Peyer's patch (tissue), 4 donors: ENCODE measurements at regions not wholly inside any gene's neighbourhood (a gene's known extent, or its start where the extent isn't known, plus 50 kb on each side); places are given as distances from the start of the nearest gene placed in this dataset.

Source experiments
- CTCF ChIP-seq, 6 experiments: fragments of 450-650 bp in 4 of 6; fragments of 200-600 bp in 2 of 6; sonication (generic) in 1 of 6; IDR thresholded peaks; one replicate each; pipeline ENCODE4 v1.5.1; 2017 to 2019; ENCODE audit warnings: antibody characterized with exemption in 6 of 6, mild to moderate bottlenecking in 3 of 6, moderate library complexity in 1 of 6
- POLR2A ChIP-seq, 2 donors: fragments of 450-650 bp; IDR thresholded peaks; one replicate each; pipeline ENCODE4 v1.5.1; 2017; ENCODE audit warnings: antibody characterized with exemption in 2 of 2, mild to moderate bottlenecking in 2 of 2, moderate library complexity in 2 of 2

DNA sequence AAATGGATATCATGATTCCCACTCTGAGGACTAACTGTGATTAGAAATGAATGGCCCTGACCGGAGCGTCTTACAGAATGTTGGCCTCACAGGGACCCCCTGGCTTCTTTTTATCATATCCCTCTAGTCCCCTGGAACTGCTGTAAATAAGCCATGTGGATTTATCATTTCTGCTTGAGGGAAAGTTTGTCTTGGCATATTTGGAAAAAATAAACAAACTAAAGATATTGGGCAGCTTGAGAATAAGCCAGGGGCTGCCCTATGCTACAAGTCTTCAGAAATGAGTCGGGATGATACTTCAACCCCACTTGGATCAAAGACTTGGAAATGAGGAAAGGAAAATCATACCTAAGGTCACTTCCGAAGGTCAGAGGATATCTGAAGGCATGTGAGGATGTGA, 179.1 kb downstream of the THBS2 start:
- TF ChIP-seq CTCF (IDR thresholded peaks at IDR 0.05) = no peak
- TF ChIP-seq POLR2A (IDR thresholded peaks at IDR 0.05) = no peak
